ENCODE measurements at regions not wholly inside any gene's neighbourhood (a gene's known extent, or its start where the extent isn't known, plus 50 kb on each side); places are given as distances from the start of the nearest gene placed in this dataset.

GRCh38 chr10:106402458-106402857 is 762.0 kb downstream of the SORCS1 start:
- no peak for TF ChIP-seq REST (IDR thresholded peaks at IDR 0.05; ENCODE audit: insufficient read depth in 1 of 2, low read depth in 2 of 2, low read length in 1 of 2)
- no peak for TF ChIP-seq CTCF (IDR thresholded peaks at IDR 0.05)
- TF ChIP-seq TCF7L2 (IDR thresholded peaks at IDR 0.05; ENCODE audit: low read depth, low read length) = no peak
- no peak for TF ChIP-seq POLR2AphosphoS5 (IDR thresholded peaks at IDR 0.05; ENCODE audit: low read depth, low read length)
- no peak for TF ChIP-seq SIN3A (IDR thresholded peaks at IDR 0.05; ENCODE audit: borderline replicate concordance, insufficient read depth, low read depth, low read length)

Data from Panc1 (cell line).